ENCODE measurements at regions not wholly inside any gene's neighbourhood (a gene's known extent, or its start where the extent isn't known, plus 50 kb on each side); places are given as distances from the start of the nearest gene placed in this dataset.

- peaks cover 0 to 6% (median 3%) of the 10 kb centered on the region in 4 donors for H3K4me1 ChIP-seq
- intact Hi-C loops (cut with DNase I; ENCODE audit: low total_unique reads) = no loop called here
- no peaks in the 10 kb centered on the region for H3K9me3 ChIP-seq
- H3K4me3 ChIP-seq = no peak overlapping the region
- WGBS, 5 donors = 66 to 70% (median 70%) methylated on average over 3 of the region's 3 CpGs
- peaks cover 0 to 85% (median 17%) of the 10 kb centered on the region in 3 donors for H3K27me3 ChIP-seq
- no peak for TF ChIP-seq CTCF (IDR thresholded peaks at IDR 0.05)
- no peak for TF ChIP-seq POLR2AphosphoS5 (IDR thresholded peaks at IDR 0.05)
- TF ChIP-seq POLR2A (IDR thresholded peaks at IDR 0.05) = no peak
- TF ChIP-seq EP300 (IDR thresholded peaks at IDR 0.05) = no peak
- H3K36me3 ChIP-seq = no peaks in the 10 kb centered on the region
- DNase-seq = no peak
- no peak overlapping the region for H3K27ac ChIP-seq
These were observed 128.6 kb upstream of the IQSEC1 start for GRCh38 chr3:13201851-13202250.

- no peak for DNase-seq
- Histone ChIP-seq H3K9me3 (no peaks in the 10 kb centered on the region), H3K27me3 (peaks cover 0 to 78% (median 17%) of the 10 kb centered on the region in 3 donors), H3K4me1 (peaks cover 0 to 6% (median 3%) of the 10 kb centered on the region in 4 donors), H3K4me3 (no peak overlapping the region), H3K27ac (no peak overlapping the region), H3K36me3 (no peaks in the 10 kb centered on the region)
- 25 to 36% (median 29%) methylated on average over 7 of the region's 7 CpGs for WGBS, 5 donors
- TF ChIP-seq EP300 (IDR thresholded peaks at IDR 0.05) (no peak), POLR2A (IDR thresholded peaks at IDR 0.05) (no peak), CTCF (IDR thresholded peaks at IDR 0.05) (no peak), POLR2AphosphoS5 (IDR thresholded peaks at IDR 0.05) (no peak)
- intact Hi-C loops (cut with DNase I; ENCODE audit: low total_unique reads) = no loop called here
These were observed 127.7 kb upstream of the IQSEC1 start for GRCh38 chr3:13200946-13201345.

- peaks cover 0 to 73% (median 17%) of the 10 kb centered on the region in 3 donors for H3K27me3 ChIP-seq
- TF ChIP-seq CTCF (IDR thresholded peaks at IDR 0.05) (no peak), POLR2A (IDR thresholded peaks at IDR 0.05) (no peak), POLR2AphosphoS5 (IDR thresholded peaks at IDR 0.05) (no peak), EP300 (IDR thresholded peaks at IDR 0.05) (no peak)
- intact Hi-C loops (cut with DNase I; ENCODE audit: low total_unique reads) = no loop called here
These were observed 127.2 kb upstream of the IQSEC1 start for GRCh38 chr3:13200465-13200864.

GRCh38 chr3:13199899-13200451 is 126.7 kb upstream of the IQSEC1 start:
- Histone ChIP-seq H3K9me3 (no peaks in the 10 kb centered on the region), H3K27me3 (peaks cover 0 to 68% (median 17%) of the 10 kb centered on the region in 3 donors), H3K27ac (no peak overlapping the region), H3K36me3 (no peaks in the 10 kb centered on the region), H3K4me1 (peaks cover 0 to 10% (median 7%) of the 10 kb centered on the region in 4 donors), H3K4me3 (no peak overlapping the region)
- WGBS, 5 donors = 85 to 89% (median 87%) methylated on average over 12 to 13 of the region's 13 CpGs
- intact Hi-C loops (cut with DNase I; ENCODE audit: low total_unique reads) = no loop called here
- TF ChIP-seq EP300 (IDR thresholded peaks at IDR 0.05) (no peak), POLR2A (IDR thresholded peaks at IDR 0.05) (peak in 1 of 4 donors; percentile 40)
- no peak for DNase-seq

More at GRCh38 chr3:13200465-13200864, 127.2 kb upstream of the IQSEC1 start:
- no peaks in the 10 kb centered on the region for H3K9me3 ChIP-seq
- DNase-seq = no peak
- H3K36me3 ChIP-seq = no peaks in the 10 kb centered on the region
- 46 to 64% (median 55%) methylated on average over 8 of the region's 8 CpGs for WGBS, 5 donors
- no peak overlapping the region for H3K4me3 ChIP-seq
- no peak overlapping the region for H3K27ac ChIP-seq
- H3K4me1 ChIP-seq = peaks cover 0 to 6% (median 3%) of the 10 kb centered on the region in 4 donors

Measured in stomach (tissue), 8 donors.